ENCODE measurements at regions not wholly inside any gene's neighbourhood (a gene's known extent, or its start where the extent isn't known, plus 50 kb on each side); places are given as distances from the start of the nearest gene placed in this dataset.
A peak's percentile ranks its signal among the peaks of the same experiment; 100 is the strongest.

DNA sequence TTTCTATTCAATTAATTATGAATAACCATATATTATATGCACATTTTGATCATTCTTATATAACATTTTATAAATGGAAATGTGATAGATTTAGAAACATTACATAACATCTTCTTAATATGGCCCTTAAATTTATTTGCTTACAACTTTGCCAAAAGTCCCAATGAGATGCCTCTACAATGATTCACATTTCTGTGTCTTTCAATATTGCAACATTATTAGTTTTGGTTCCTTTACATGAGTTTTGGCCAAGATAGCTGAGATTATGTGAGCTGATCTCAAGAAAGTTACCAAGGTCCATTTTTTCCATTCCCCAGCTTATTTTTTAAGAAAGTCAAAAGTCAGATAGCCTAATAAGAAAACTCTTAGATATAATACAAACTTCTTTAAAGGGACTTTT lies 361.2 kb downstream of the PCDH7 start:
- no peaks in the 10 kb centered on the region for H3K4me1 ChIP-seq (ENCODE audit: control insufficient read depth in 3 of 3, insufficient read depth in 2 of 3, low read depth in 1 of 3, low read length in 2 of 3)
- H3K27ac ChIP-seq (ENCODE audit: low read depth in 1 of 3, low read length in 2 of 3): no peak overlapping the region
- H3K27me3 ChIP-seq (ENCODE audit: control insufficient read depth in 3 of 3, insufficient read depth in 3 of 3, low read length in 3 of 3): no peaks in the 10 kb centered on the region
- H3K9me3 ChIP-seq (ENCODE audit: control insufficient read depth in 2 of 2, insufficient read depth in 1 of 2, low read depth in 1 of 2, low read length in 1 of 2): no peaks in the 10 kb centered on the region
- H3K36me3 ChIP-seq (ENCODE audit: control insufficient read depth in 3 of 3, insufficient read depth in 2 of 3, low read depth in 1 of 3, low read length in 3 of 3): no peaks in the 10 kb centered on the region
- no peak for DNase-seq
- no peak for FAIRE-seq
- H3K4me3 ChIP-seq (ENCODE audit: low read depth in 1 of 3, low read length in 3 of 3): no peak overlapping the region

GRCh38 chr4:31083456-31083855 lies 363.3 kb downstream of the PCDH7 start:
- Histone ChIP-seq H3K27ac (ENCODE audit: low read depth in 1 of 3, low read length in 2 of 3) (no peak overlapping the region), H3K27me3 (ENCODE audit: control insufficient read depth in 3 of 3, insufficient read depth in 3 of 3, low read length in 3 of 3) (no peaks in the 10 kb centered on the region), H3K36me3 (ENCODE audit: control insufficient read depth in 3 of 3, insufficient read depth in 2 of 3, low read depth in 1 of 3, low read length in 3 of 3) (no peaks in the 10 kb centered on the region), H3K9me3 (ENCODE audit: control insufficient read depth in 2 of 2, insufficient read depth in 1 of 2, low read depth in 1 of 2, low read length in 1 of 2) (no peaks in the 10 kb centered on the region), H3K4me1 (ENCODE audit: control insufficient read depth in 3 of 3, insufficient read depth in 2 of 3, low read depth in 1 of 3, low read length in 2 of 3) (no peaks in the 10 kb centered on the region), H3K4me3 (ENCODE audit: low read depth in 1 of 3, low read length in 3 of 3) (no peak overlapping the region)
- DNase-seq (no peak), FAIRE-seq (no peak)
- WGBS, 3 donors: 61 to 79% (median 78%) methylated on average over 3 of the region's 3 CpGs

- 78 to 85% (median 82%) methylated on average over 9 of the region's 9 CpGs for WGBS, 3 donors
- FAIRE-seq: no peak
Observed at GRCh38 chr4:31084806-31085416, 364.7 kb downstream of the PCDH7 start.

DNA sequence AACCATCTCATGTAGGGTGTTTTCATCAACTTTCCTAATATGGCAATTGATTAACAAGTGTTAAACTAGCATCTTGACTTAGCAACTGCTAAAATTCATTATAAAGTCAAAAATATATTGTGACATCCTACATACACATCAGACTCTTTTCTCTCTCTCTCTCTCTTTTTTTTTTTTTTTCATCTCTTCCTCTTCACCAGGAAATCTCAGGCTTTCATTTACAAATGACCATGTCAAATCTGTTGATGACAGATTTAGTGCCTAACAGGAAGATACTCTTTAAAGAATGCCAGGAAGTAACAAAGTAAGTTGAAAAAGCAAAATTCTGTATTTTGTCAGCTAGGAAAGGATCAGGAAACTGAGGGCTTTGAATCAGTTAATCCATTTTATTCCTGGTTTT lies 365.5 kb downstream of the PCDH7 start:
- Histone ChIP-seq H3K4me3 (ENCODE audit: low read depth in 1 of 3, low read length in 3 of 3) (no peak overlapping the region), H3K9me3 (ENCODE audit: control insufficient read depth in 2 of 2, insufficient read depth in 1 of 2, low read depth in 1 of 2, low read length in 1 of 2) (no peaks in the 10 kb centered on the region), H3K4me1 (ENCODE audit: control insufficient read depth in 3 of 3, insufficient read depth in 2 of 3, low read depth in 1 of 3, low read length in 2 of 3) (no peaks in the 10 kb centered on the region), H3K36me3 (ENCODE audit: control insufficient read depth in 3 of 3, insufficient read depth in 2 of 3, low read depth in 1 of 3, low read length in 3 of 3) (no peaks in the 10 kb centered on the region), H3K27ac (ENCODE audit: low read depth in 1 of 3, low read length in 2 of 3) (no peak overlapping the region), H3K27me3 (ENCODE audit: control insufficient read depth in 3 of 3, insufficient read depth in 3 of 3, low read length in 3 of 3) (no peaks in the 10 kb centered on the region)
- FAIRE-seq (no peak), DNase-seq (no peak)

More at GRCh38 chr4:31084806-31085416, 364.7 kb downstream of the PCDH7 start:
- no peaks in the 10 kb centered on the region for H3K27me3 ChIP-seq (ENCODE audit: control insufficient read depth in 3 of 3, insufficient read depth in 3 of 3, low read length in 3 of 3)
- no peaks in the 10 kb centered on the region for H3K4me1 ChIP-seq (ENCODE audit: control insufficient read depth in 3 of 3, insufficient read depth in 2 of 3, low read depth in 1 of 3, low read length in 2 of 3)
- no peak overlapping the region for H3K4me3 ChIP-seq (ENCODE audit: low read depth in 1 of 3, low read length in 3 of 3)
- no peak overlapping the region for H3K27ac ChIP-seq (ENCODE audit: low read depth in 1 of 3, low read length in 2 of 3)
- H3K36me3 ChIP-seq (ENCODE audit: control insufficient read depth in 3 of 3, insufficient read depth in 2 of 3, low read depth in 1 of 3, low read length in 3 of 3): no peaks in the 10 kb centered on the region
- no peak for DNase-seq
- no peaks in the 10 kb centered on the region for H3K9me3 ChIP-seq (ENCODE audit: control insufficient read depth in 2 of 2, insufficient read depth in 1 of 2, low read depth in 1 of 2, low read length in 1 of 2)

- no peak overlapping the region for H3K27ac ChIP-seq (ENCODE audit: low read depth in 1 of 3, low read length in 2 of 3)
- DNase-seq (no peak), FAIRE-seq (no peak)
- WGBS, 3 donors: 78 to 86% (median 83%) methylated on average over 3 of the region's 3 CpGs
- no peaks in the 10 kb centered on the region for H3K9me3 ChIP-seq (ENCODE audit: control insufficient read depth in 2 of 2, insufficient read depth in 1 of 2, low read depth in 1 of 2, low read length in 1 of 2)
- no peaks in the 10 kb centered on the region for H3K36me3 ChIP-seq (ENCODE audit: control insufficient read depth in 3 of 3, insufficient read depth in 2 of 3, low read depth in 1 of 3, low read length in 3 of 3)
- H3K4me3 ChIP-seq (ENCODE audit: low read depth in 1 of 3, low read length in 3 of 3): no peak overlapping the region
- H3K4me1 ChIP-seq (ENCODE audit: control insufficient read depth in 3 of 3, insufficient read depth in 2 of 3, low read depth in 1 of 3, low read length in 2 of 3): no peaks in the 10 kb centered on the region
- H3K27me3 ChIP-seq (ENCODE audit: control insufficient read depth in 3 of 3, insufficient read depth in 3 of 3, low read length in 3 of 3): no peaks in the 10 kb centered on the region
Observed at GRCh38 chr4:31086756-31087330, 366.7 kb downstream of the PCDH7 start.

GRCh38 chr4:31088600-31089230 lies 368.5 kb downstream of the PCDH7 start:
- Histone ChIP-seq H3K4me1 (ENCODE audit: control insufficient read depth in 3 of 3, insufficient read depth in 2 of 3, low read depth in 1 of 3, low read length in 2 of 3) (no peaks in the 10 kb centered on the region), H3K27me3 (ENCODE audit: control insufficient read depth in 3 of 3, insufficient read depth in 3 of 3, low read length in 3 of 3) (no peaks in the 10 kb centered on the region), H3K27ac (ENCODE audit: low read depth in 1 of 3, low read length in 2 of 3) (no peak overlapping the region), H3K36me3 (ENCODE audit: control insufficient read depth in 3 of 3, insufficient read depth in 2 of 3, low read depth in 1 of 3, low read length in 3 of 3) (no peaks in the 10 kb centered on the region), H3K4me3 (ENCODE audit: low read depth in 1 of 3, low read length in 3 of 3) (no peak overlapping the region), H3K9me3 (ENCODE audit: control insufficient read depth in 2 of 2, insufficient read depth in 1 of 2, low read depth in 1 of 2, low read length in 1 of 2) (no peaks in the 10 kb centered on the region)
- DNase-seq (no peak), FAIRE-seq (peak; percentile 75)
- 49 to 64% (median 58%) methylated on average over 3 of the region's 3 CpGs for WGBS, 3 donors

DNA sequence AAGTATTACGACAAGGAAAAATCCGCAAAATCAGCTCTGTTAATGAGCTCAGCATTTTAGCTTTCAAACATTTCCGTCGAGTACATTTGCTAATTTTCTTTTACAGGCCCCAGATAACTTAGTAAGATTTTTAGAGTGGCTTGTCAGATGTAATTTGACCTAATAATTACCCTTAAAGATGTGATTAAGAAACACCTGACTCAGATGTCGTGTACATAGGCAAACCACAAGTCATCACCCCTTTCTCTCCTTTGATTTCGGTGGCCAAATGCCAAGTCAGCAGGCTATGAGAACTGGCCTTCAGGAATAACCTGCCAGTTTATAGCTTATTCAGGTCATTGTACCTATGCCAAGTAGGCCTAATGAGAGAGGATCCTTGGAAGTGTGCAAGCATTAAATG lies 369.6 kb downstream of the PCDH7 start:
- no peaks in the 10 kb centered on the region for H3K4me1 ChIP-seq (ENCODE audit: control insufficient read depth in 3 of 3, insufficient read depth in 2 of 3, low read depth in 1 of 3, low read length in 2 of 3)
- no peaks in the 10 kb centered on the region for H3K27me3 ChIP-seq (ENCODE audit: control insufficient read depth in 3 of 3, insufficient read depth in 3 of 3, low read length in 3 of 3)
- H3K9me3 ChIP-seq (ENCODE audit: control insufficient read depth in 2 of 2, insufficient read depth in 1 of 2, low read depth in 1 of 2, low read length in 1 of 2): no peaks in the 10 kb centered on the region
- H3K4me3 ChIP-seq (ENCODE audit: low read depth in 1 of 3, low read length in 3 of 3): no peak overlapping the region
- H3K27ac ChIP-seq (ENCODE audit: low read depth in 1 of 3, low read length in 2 of 3): peak overlapping the region in 1 of 3 donors; percentile 25
- DNase-seq (peak; percentile 82 to 96), FAIRE-seq (no peak)
- H3K36me3 ChIP-seq (ENCODE audit: control insufficient read depth in 3 of 3, insufficient read depth in 2 of 3, low read depth in 1 of 3, low read length in 3 of 3): no peaks in the 10 kb centered on the region
- WGBS, 3 donors: 13 to 64% (median 34%) methylated on average over 6 of the region's 6 CpGs

- 71 to 87% (median 71%) methylated on average over 2 of the region's 2 CpGs for WGBS, 3 donors
- no peaks in the 10 kb centered on the region for H3K9me3 ChIP-seq (ENCODE audit: control insufficient read depth in 2 of 2, insufficient read depth in 1 of 2, low read depth in 1 of 2, low read length in 1 of 2)
- H3K27ac ChIP-seq (ENCODE audit: low read depth in 1 of 3, low read length in 2 of 3): no peak overlapping the region
- H3K4me1 ChIP-seq (ENCODE audit: control insufficient read depth in 3 of 3, insufficient read depth in 2 of 3, low read depth in 1 of 3, low read length in 2 of 3): no peaks in the 10 kb centered on the region
- H3K4me3 ChIP-seq (ENCODE audit: low read depth in 1 of 3, low read length in 3 of 3): no peak overlapping the region
- DNase-seq (no peak), FAIRE-seq (no peak)
- H3K27me3 ChIP-seq (ENCODE audit: control insufficient read depth in 3 of 3, insufficient read depth in 3 of 3, low read length in 3 of 3): no peaks in the 10 kb centered on the region
- H3K36me3 ChIP-seq (ENCODE audit: control insufficient read depth in 3 of 3, insufficient read depth in 2 of 3, low read depth in 1 of 3, low read length in 3 of 3): no peaks in the 10 kb centered on the region
Observed at GRCh38 chr4:31094474-31094873, 374.3 kb downstream of the PCDH7 start.

DNA sequence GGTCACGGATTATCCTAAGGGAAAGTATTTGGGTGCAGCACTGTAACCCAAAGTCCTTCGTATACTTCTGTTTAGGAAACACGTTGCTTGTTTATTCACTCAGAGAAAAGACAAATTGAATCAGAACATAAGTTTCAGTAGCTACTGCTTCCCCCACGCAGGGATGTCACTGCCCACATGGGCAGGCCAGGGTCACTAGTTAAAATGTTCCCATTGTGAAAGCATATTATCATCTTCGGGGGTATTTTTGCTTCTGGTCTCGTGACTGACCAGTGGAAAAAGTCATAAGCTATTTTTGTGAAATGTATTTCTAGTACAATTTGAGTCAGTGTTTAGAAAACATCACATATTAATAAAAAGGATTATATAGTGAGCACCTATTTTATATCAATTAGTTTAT lies 377.8 kb downstream of the PCDH7 start:
- Histone ChIP-seq H3K27me3 (ENCODE audit: control insufficient read depth in 3 of 3, insufficient read depth in 3 of 3, low read length in 3 of 3) (no peaks in the 10 kb centered on the region), H3K9me3 (ENCODE audit: control insufficient read depth in 2 of 2, insufficient read depth in 1 of 2, low read depth in 1 of 2, low read length in 1 of 2) (no peaks in the 10 kb centered on the region), H3K27ac (ENCODE audit: low read depth in 1 of 3, low read length in 2 of 3) (no peak overlapping the region), H3K4me1 (ENCODE audit: control insufficient read depth in 3 of 3, insufficient read depth in 2 of 3, low read depth in 1 of 3, low read length in 2 of 3) (no peaks in the 10 kb centered on the region), H3K36me3 (ENCODE audit: control insufficient read depth in 3 of 3, insufficient read depth in 2 of 3, low read depth in 1 of 3, low read length in 3 of 3) (no peaks in the 10 kb centered on the region), H3K4me3 (ENCODE audit: low read depth in 1 of 3, low read length in 3 of 3) (no peak overlapping the region)
- FAIRE-seq (no peak), DNase-seq (no peak)
- WGBS, 3 donors: 75 to 84% (median 82%) methylated on average over 6 of the region's 6 CpGs

All from small intestine (tissue), 7 donors.